Ishikawa (cell line): ENCODE measurements at regions not wholly inside any gene's neighbourhood (a gene's known extent, or its start where the extent isn't known, plus 50 kb on each side); places are given as distances from the start of the nearest gene placed in this dataset.

Experiments used
- CEBPB ChIP-seq: IDR thresholded peaks from 2 replicates; pipeline ENCODE4 v1.6.1; 2012
- CREB1 ChIP-seq: IDR thresholded peaks from 2 replicates; pipeline ENCODE4 v1.6.1; 2012; ENCODE audit warnings: low read depth
- EGR1 ChIP-seq: IDR thresholded peaks from 2 replicates; pipeline ENCODE4 v1.6.1; 2012
- EP300 ChIP-seq: IDR thresholded peaks from 2 replicates; pipeline ENCODE4 v1.6.1; 2012; ENCODE audit warnings: borderline replicate concordance
- FOXM1 ChIP-seq: IDR thresholded peaks from 2 replicates; pipeline ENCODE4 v1.6.1; 2012; ENCODE audit warnings: low read depth, borderline replicate concordance
- NFIC ChIP-seq: IDR thresholded peaks from 2 replicates; pipeline ENCODE4 v1.6.1; 2012
- RAD21 ChIP-seq: IDR thresholded peaks from 2 replicates; pipeline ENCODE4 v1.6.1; 2012; ENCODE audit warnings: low read depth
- TAF1 ChIP-seq: IDR thresholded peaks from 2 replicates; pipeline ENCODE4 v1.6.1; 2012; ENCODE audit warnings: low read depth, mild to moderate bottlenecking
- TCF12 ChIP-seq: IDR thresholded peaks from 2 replicates; pipeline ENCODE4 v1.6.1; 2012; ENCODE audit warnings: low read depth
- TEAD4 ChIP-seq: IDR thresholded peaks from 2 replicates; pipeline ENCODE4 v1.6.1; 2012
- YY1 ChIP-seq: IDR thresholded peaks from 2 replicates; pipeline ENCODE4 v1.6.1; 2012; ENCODE audit warnings: low read depth
- ZBTB7A ChIP-seq: IDR thresholded peaks from 2 replicates; pipeline ENCODE4 v1.6.1; 2012; ENCODE audit warnings: low read depth
- TF ChIP-seq, protein P1 (sequence below): IDR thresholded peaks from 2 replicates; pipeline ENCODE4 v1.6.1; 2012
- TF ChIP-seq, protein P2 (sequence below): IDR thresholded peaks from 2 replicates; pipeline ENCODE4 v1.6.1; 2012; ENCODE audit warnings: low read depth, mild to moderate bottlenecking
- TF ChIP-seq, protein P3 (sequence below): IDR thresholded peaks from 2 replicates; pipeline ENCODE4 v1.6.1; 2012

DNA sequence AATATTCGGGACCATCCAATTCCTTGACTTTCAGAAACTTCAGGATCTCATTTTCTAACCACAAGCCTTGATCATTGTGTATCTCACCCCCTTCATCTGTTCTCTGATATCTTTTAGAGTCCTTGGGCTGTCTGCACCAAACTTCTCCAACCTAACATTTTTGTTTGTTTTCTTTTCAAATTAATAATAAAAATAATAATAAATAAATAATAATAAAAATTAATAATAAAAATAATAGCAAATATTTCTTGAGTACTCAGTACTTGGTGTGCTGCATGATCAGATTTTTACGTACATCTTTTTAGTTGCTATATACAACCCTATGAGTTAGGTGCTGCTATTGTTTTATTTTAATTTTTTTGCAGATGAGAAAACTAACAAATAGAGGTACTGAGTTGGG lies 70.2 kb upstream of the TPRG1 start:
- TF ChIP-seq EP300 = no peak
- TF ChIP-seq RAD21 = no peak
- no peak for TF ChIP-seq CEBPB
- TF ChIP-seq CREB1 = no peak
- no peak for TF ChIP-seq YY1
- TF ChIP-seq EGR1 = no peak
- TF ChIP-seq, protein P1, sequence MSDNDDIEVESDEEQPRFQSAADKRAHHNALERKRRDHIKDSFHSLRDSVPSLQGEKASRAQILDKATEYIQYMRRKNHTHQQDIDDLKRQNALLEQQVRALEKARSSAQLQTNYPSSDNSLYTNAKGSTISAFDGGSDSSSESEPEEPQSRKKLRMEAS = no peak
- TF ChIP-seq, protein P2, sequence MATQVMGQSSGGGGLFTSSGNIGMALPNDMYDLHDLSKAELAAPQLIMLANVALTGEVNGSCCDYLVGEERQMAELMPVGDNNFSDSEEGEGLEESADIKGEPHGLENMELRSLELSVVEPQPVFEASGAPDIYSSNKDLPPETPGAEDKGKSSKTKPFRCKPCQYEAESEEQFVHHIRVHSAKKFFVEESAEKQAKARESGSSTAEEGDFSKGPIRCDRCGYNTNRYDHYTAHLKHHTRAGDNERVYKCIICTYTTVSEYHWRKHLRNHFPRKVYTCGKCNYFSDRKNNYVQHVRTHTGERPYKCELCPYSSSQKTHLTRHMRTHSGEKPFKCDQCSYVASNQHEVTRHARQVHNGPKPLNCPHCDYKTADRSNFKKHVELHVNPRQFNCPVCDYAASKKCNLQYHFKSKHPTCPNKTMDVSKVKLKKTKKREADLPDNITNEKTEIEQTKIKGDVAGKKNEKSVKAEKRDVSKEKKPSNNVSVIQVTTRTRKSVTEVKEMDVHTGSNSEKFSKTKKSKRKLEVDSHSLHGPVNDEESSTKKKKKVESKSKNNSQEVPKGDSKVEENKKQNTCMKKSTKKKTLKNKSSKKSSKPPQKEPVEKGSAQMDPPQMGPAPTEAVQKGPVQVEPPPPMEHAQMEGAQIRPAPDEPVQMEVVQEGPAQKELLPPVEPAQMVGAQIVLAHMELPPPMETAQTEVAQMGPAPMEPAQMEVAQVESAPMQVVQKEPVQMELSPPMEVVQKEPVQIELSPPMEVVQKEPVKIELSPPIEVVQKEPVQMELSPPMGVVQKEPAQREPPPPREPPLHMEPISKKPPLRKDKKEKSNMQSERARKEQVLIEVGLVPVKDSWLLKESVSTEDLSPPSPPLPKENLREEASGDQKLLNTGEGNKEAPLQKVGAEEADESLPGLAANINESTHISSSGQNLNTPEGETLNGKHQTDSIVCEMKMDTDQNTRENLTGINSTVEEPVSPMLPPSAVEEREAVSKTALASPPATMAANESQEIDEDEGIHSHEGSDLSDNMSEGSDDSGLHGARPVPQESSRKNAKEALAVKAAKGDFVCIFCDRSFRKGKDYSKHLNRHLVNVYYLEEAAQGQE = no peak
- no peak for TF ChIP-seq TAF1
- TF ChIP-seq, protein P3, sequence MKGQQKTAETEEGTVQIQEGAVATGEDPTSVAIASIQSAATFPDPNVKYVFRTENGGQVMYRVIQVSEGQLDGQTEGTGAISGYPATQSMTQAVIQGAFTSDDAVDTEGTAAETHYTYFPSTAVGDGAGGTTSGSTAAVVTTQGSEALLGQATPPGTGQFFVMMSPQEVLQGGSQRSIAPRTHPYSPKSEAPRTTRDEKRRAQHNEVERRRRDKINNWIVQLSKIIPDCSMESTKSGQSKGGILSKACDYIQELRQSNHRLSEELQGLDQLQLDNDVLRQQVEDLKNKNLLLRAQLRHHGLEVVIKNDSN = no peak
- TF ChIP-seq NFIC = no peak
- TF ChIP-seq FOXM1 = no peak

DNA sequence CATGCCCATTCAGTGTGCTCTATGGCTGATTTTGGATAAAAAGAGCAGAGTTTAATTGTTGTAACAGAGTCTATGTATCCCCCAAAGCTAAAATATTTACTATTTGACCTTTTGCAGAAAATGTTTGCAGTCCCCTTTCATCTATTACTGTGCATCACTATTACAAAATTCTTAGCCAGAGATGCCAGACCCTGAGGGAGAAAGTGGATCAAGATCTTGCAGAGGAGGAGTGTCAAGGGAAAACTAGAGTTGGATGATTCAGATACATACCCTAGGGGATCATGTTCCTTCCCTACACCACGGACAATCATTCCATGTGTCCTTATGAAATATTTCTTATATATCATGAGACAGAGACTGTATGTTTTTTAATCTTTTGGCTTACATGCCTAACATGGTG lies 68.6 kb upstream of the TPRG1 start:
- TF ChIP-seq, protein P1 = no peak
- TF ChIP-seq, protein P3 = no peak
- TF ChIP-seq TCF12 (no peak), TEAD4 (no peak), TAF1 (no peak), FOXM1 (no peak)

DNA sequence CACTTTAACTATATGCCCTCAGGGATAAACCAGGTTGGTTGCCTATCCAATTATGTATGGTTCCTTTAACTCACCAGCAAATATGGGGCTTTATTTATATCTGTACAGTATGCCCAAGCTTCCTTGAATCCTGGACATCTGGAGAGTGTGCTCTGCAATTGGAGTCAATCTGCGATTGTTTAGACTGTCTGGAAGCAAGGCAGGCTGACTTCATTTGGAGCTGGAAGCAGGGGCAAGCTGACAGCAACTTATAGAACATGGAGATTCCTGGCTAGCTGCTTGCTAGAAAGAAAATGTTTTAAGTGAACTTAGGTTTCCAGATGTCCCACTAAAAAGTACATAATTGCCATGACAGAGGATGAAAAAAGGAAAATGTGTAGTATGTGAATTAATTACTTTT lies 63.7 kb upstream of the TPRG1 start:
- no peak for TF ChIP-seq TCF12
- TF ChIP-seq, protein P3 = no peak
- TF ChIP-seq ZBTB7A = no peak
- TF ChIP-seq, protein P1 = no peak
- TF ChIP-seq YY1 = no peak
- TF ChIP-seq, protein P2 = no peak
- TF ChIP-seq FOXM1 = no peak
- no peak for TF ChIP-seq EGR1
- TF ChIP-seq NFIC = no peak
- TF ChIP-seq CEBPB = no peak
- no peak for TF ChIP-seq TEAD4
- no peak for TF ChIP-seq CREB1

DNA sequence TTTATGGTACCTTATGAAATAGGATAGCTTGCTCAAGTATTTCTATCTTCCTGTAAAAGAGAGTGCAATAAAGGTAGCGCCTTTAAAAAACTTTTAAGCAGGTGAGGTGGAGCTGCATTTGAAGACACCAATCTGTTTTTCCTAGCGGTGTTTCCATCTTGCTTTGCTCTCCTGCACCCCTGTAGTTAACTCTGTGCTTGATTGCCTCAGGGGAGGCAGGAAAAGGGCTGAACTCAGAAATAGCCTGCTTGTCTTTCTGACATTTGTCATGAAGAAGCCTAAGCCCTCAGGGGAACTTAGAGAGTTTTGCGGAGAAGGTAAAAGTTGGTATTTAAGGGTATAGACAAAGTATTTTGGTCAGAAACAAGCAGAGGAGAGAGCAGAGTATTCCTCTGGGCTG lies 63.0 kb upstream of the TPRG1 start:
- TF ChIP-seq FOXM1 = no peak
- TF ChIP-seq TAF1 = no peak
- no peak for TF ChIP-seq CEBPB
- TF ChIP-seq, protein P2 = no peak
- no peak for TF ChIP-seq EGR1
- no peak for TF ChIP-seq RAD21
- no peak for TF ChIP-seq ZBTB7A
- no peak for TF ChIP-seq TCF12
- no peak for TF ChIP-seq YY1
- TF ChIP-seq EP300 = no peak
- no peak for TF ChIP-seq NFIC
- TF ChIP-seq CREB1 = no peak
- TF ChIP-seq, protein P1 = no peak
- TF ChIP-seq TEAD4 = no peak
- TF ChIP-seq, protein P3 = no peak
